H9 (cell line): ENCODE measurements at regions not wholly inside any gene's neighbourhood (a gene's known extent, or its start where the extent isn't known, plus 50 kb on each side); places are given as distances from the start of the nearest gene placed in this dataset.

Experiments
- DNase-seq: peaks from one replicate; pipeline ENCODE4 v3.0.0-alpha.2; 2017
- H2AFZ ChIP-seq: one replicate; pipeline ENCODE4 v1.6.1; 2013; ENCODE audit warnings: mild to moderate bottlenecking, low read length, control low read depth, moderate library complexity
- H2AK5ac ChIP-seq: 2 replicates; pipeline ENCODE4 v1.6.1; 2013; ENCODE audit warnings: low read length, control low read depth, mixed read lengths; ENCODE audit not compliant: insufficient read length
- H2BK120ac ChIP-seq: one replicate; pipeline ENCODE4 v1.6.1; 2013; ENCODE audit warnings: low read depth, mild to moderate bottlenecking, low read length, control low read depth, inconsistent platforms; ENCODE audit not compliant: poor library complexity, severe bottlenecking
- H2BK12ac ChIP-seq: 2 replicates; pipeline ENCODE4 v1.6.1; 2013; ENCODE audit warnings: low read length, control low read depth, mixed read lengths, low read depth; ENCODE audit not compliant: insufficient read length
- H2BK15ac ChIP-seq: 2 replicates; pipeline ENCODE4 v1.6.1; 2013; ENCODE audit warnings: low read depth, low read length, control low read depth
- H2BK20ac ChIP-seq: one replicate; pipeline ENCODE4 v1.6.1; 2013; ENCODE audit warnings: low read depth, mild to moderate bottlenecking, low read length, control low read depth, inconsistent platforms; ENCODE audit not compliant: poor library complexity, severe bottlenecking
- H2BK5ac ChIP-seq: 2 replicates; pipeline ENCODE4 v1.6.1; 2013; ENCODE audit warnings: low read length, control low read depth, mixed read lengths; ENCODE audit not compliant: insufficient read length
- H3K14ac ChIP-seq: 2 replicates; pipeline ENCODE4 v1.6.1; 2013; ENCODE audit warnings: low read length, control low read depth; ENCODE audit not compliant: insufficient read depth
- H3K18ac ChIP-seq: 2 replicates; pipeline ENCODE4 v1.6.1; 2013; ENCODE audit warnings: low read depth, mild to moderate bottlenecking, mixed read lengths, low read length, control low read depth; ENCODE audit not compliant: insufficient read length
- H3K23ac ChIP-seq: 2 replicates; pipeline ENCODE4 v1.6.1; 2013; ENCODE audit warnings: low read length, control low read depth, mixed read lengths, low read depth; ENCODE audit not compliant: insufficient read length
- H3K23me2 ChIP-seq: 2 replicates; pipeline ENCODE4 v1.6.1; 2013; ENCODE audit warnings: low read depth, mild to moderate bottlenecking, mixed read lengths, low read length, control low read depth; ENCODE audit not compliant: insufficient read length, poor library complexity, severe bottlenecking
- H3K27ac ChIP-seq: 2 replicates; pipeline ENCODE4 v1.5.1; 2013; ENCODE audit warnings: low read length, control low read depth, mixed read lengths, low read depth; ENCODE audit not compliant: insufficient read length
- H3K27me3 ChIP-seq: 2 replicates; pipeline ENCODE4 v1.6.1; 2013; ENCODE audit warnings: low read length, control low read depth, inconsistent platforms; ENCODE audit not compliant: insufficient read depth
- H3K4ac ChIP-seq: 2 replicates; pipeline ENCODE4 v1.6.1; 2013; ENCODE audit warnings: low read depth, mild to moderate bottlenecking, control low read depth, inconsistent platforms, low read length, moderate library complexity
- H3K4me1 ChIP-seq: 2 replicates; pipeline ENCODE4 v1.6.1; 2013; ENCODE audit warnings: low read length, control low read depth, inconsistent platforms; ENCODE audit not compliant: insufficient read depth
- H3K4me2 ChIP-seq: 2 replicates; pipeline ENCODE4 v1.6.1; 2013; ENCODE audit warnings: low read length, control low read depth, mixed read lengths; ENCODE audit not compliant: insufficient read length, insufficient read depth
- H3K56ac ChIP-seq: 2 replicates; pipeline ENCODE4 v1.6.1; 2013; ENCODE audit warnings: low read depth, mild to moderate bottlenecking, mixed read lengths, low read length, control low read depth; ENCODE audit not compliant: insufficient read length
- H3K79me1 ChIP-seq: 2 replicates; pipeline ENCODE4 v1.6.1; 2013; ENCODE audit warnings: low read depth, mild to moderate bottlenecking, moderate library complexity, low read length, control low read depth, inconsistent platforms; ENCODE audit not compliant: insufficient read depth, poor library complexity, severe bottlenecking
- H3K79me2 ChIP-seq: 2 replicates; pipeline ENCODE4 v1.6.1; 2013; ENCODE audit warnings: low read length, control low read depth, inconsistent platforms; ENCODE audit not compliant: insufficient read depth
- H3K9ac ChIP-seq: 2 replicates; pipeline ENCODE4 v1.6.1; 2013; ENCODE audit warnings: low read length, control low read depth, mixed read lengths; ENCODE audit not compliant: insufficient read length; ENCODE audit errors: extremely low read depth
- H3K9me3 ChIP-seq: one replicate; pipeline ENCODE4 v1.6.1; 2013; ENCODE audit warnings: low read depth, low read length, inconsistent platforms; ENCODE audit not compliant: control insufficient read depth
- H3T11ph ChIP-seq: one replicate; pipeline ENCODE4 v1.6.1; 2013; ENCODE audit warnings: mild to moderate bottlenecking, low read length, control low read depth, inconsistent platforms
- H4K20me1 ChIP-seq: one replicate; pipeline ENCODE4 v1.6.1; 2013; ENCODE audit not compliant: control insufficient read depth, insufficient read length, insufficient read depth
- H4K5ac ChIP-seq: 2 replicates; pipeline ENCODE4 v1.6.1; 2013; ENCODE audit warnings: low read depth, mild to moderate bottlenecking, mixed read lengths, low read length, control low read depth; ENCODE audit not compliant: insufficient read length
- H4K8ac ChIP-seq: replicated peaks from 2 replicates; pipeline ENCODE4 v1.6.1; 2013; ENCODE audit warnings: low read length, control low read depth, mixed read lengths, low read depth; ENCODE audit not compliant: insufficient read length
- H4K91ac ChIP-seq: 2 replicates; pipeline ENCODE4 v1.6.1; 2013; ENCODE audit warnings: low read depth, mild to moderate bottlenecking, moderate library complexity, mixed read lengths, low read length, control low read depth; ENCODE audit not compliant: insufficient read length
- H3K27ac Mint-ChIP-seq, 3 experiments: 2 replicates in 2 of 3; 3 replicates in 1 of 3; pipeline ENCODE4 v1.8.0; 2020 to 2021; ENCODE audit warnings: mixed read lengths in 3 of 3, mild to moderate bottlenecking in 1 of 3, moderate library complexity in 1 of 3
- H3K27me3 Mint-ChIP-seq: 2 replicates; pipeline ENCODE4 v1.8.0; 2021; ENCODE audit warnings: low read depth, mild to moderate bottlenecking, moderate library complexity, mixed read lengths
- H3K36me3 Mint-ChIP-seq, 3 experiments: 2 replicates in 2 of 3; 3 replicates in 1 of 3; pipeline ENCODE4 v1.8.0; 2020 to 2021; ENCODE audit warnings: low read depth in 3 of 3, mixed read lengths in 3 of 3; ENCODE audit not compliant: insufficient read depth in 1 of 3
- H3K4me1 Mint-ChIP-seq, 2 experiments: 2 replicates each; pipeline ENCODE4 v1.8.0; 2020; ENCODE audit warnings: mixed read lengths in 2 of 2
- H3K4me3 Mint-ChIP-seq, 2 experiments: 2 replicates in 1 of 2; 3 replicates in 1 of 2; pipeline ENCODE4 v1.8.0; 2020 to 2021; ENCODE audit warnings: mild to moderate bottlenecking in 2 of 2, mixed read lengths in 2 of 2, moderate library complexity in 1 of 2
- H3K9me3 Mint-ChIP-seq, 2 experiments: 2 replicates in 1 of 2; 3 replicates in 1 of 2; pipeline ENCODE4 v1.8.0; 2020; ENCODE audit warnings: mild to moderate bottlenecking in 2 of 2, mixed read lengths in 2 of 2, moderate library complexity in 1 of 2
- CTCF ChIP-seq: fragments of 200-600 bp; sonication (generic); conservative IDR thresholded peaks from 3 replicates; pipeline ENCODE4 v1.8.0; 2021; ENCODE audit warnings: antibody characterized with exemption, mild to moderate bottlenecking
- WGBS: extraction: QIAGEN DNeasy Blood & Tissue Kit; methylation state at CpG from one replicate; pipeline ENCODE4 v1.1.7; 2013; ENCODE audit warnings: missing lambda C conversion rate, low lambda C conversion rate, mixed read lengths; ENCODE audit not compliant: insufficient read length; ENCODE audit errors: extremely low coverage; 5-methylcytosine and 5-hydroxymethylcytosine counted together

- Mint-ChIP-seq H3K4me1 (no peaks in the 10 kb centered on the region), H3K9me3 (no peaks in the 10 kb centered on the region), H3K27me3 (no peaks in the 10 kb centered on the region), H3K27ac (no peak overlapping the region), H3K36me3 (no peaks in the 10 kb centered on the region), H3K4me3 (no peak overlapping the region)
- Histone ChIP-seq H4K5ac (no peak overlapping the region), H2BK20ac (no peak overlapping the region), H3K9ac (no peak overlapping the region), H3K4me1 (no peaks in the 10 kb centered on the region), H4K8ac (no peak overlapping the region), H2AK5ac (no peak overlapping the region), H3K56ac (no peak overlapping the region), H3K23me2 (no peaks in the 10 kb centered on the region), H4K91ac (no peak overlapping the region), H3K27me3 (no peaks in the 10 kb centered on the region), H2BK5ac (no peak overlapping the region), H2BK15ac (no peak overlapping the region), H3K14ac (no peak overlapping the region), H4K20me1 (no peaks in the 10 kb centered on the region), H3K23ac (no peak overlapping the region), H3K79me1 (no peaks in the 10 kb centered on the region), H3K79me2 (no peaks in the 10 kb centered on the region), H3K27ac (no peak overlapping the region), H2BK120ac (no peak overlapping the region), H3K4me2 (no peak overlapping the region), H2BK12ac (no peak overlapping the region), H3K18ac (no peak overlapping the region), H3T11ph (no peak overlapping the region), H3K9me3 (no peaks in the 10 kb centered on the region), H3K4ac (no peak overlapping the region), H2AFZ (no peak overlapping the region)
- WGBS = no CpG with 5 or more reads among the region's 2 CpGs
- TF ChIP-seq CTCF = no peak
- no peak for DNase-seq
Observed at GRCh38 chr4:180086480-180087190, 2156.6 kb upstream of the TENM3 start.
